Loucy (cell line): ENCODE measurements at regions not wholly inside any gene's neighbourhood (a gene's known extent, or its start where the extent isn't known, plus 50 kb on each side); places are given as distances from the start of the nearest gene placed in this dataset.

Source experiments
- H2AFZ ChIP-seq: fragments of 200-600 bp; sonication (generic); 2 replicates; pipeline ENCODE4 v1.6.0; 2016; ENCODE audit warnings: antibody characterized with exemption, mild to moderate bottlenecking, low read length, moderate library complexity
- H3F3A ChIP-seq: fragments of 200-600 bp; 2 replicates; pipeline ENCODE4 v1.6.0; 2016; ENCODE audit warnings: antibody characterized with exemption, low read depth, mild to moderate bottlenecking
- H3K27me3 ChIP-seq: fragments of 200-600 bp; sonication (generic); 2 replicates; pipeline ENCODE4 v1.6.1; 2014; ENCODE audit warnings: low read length, mild to moderate bottlenecking; ENCODE audit not compliant: insufficient read depth, poor library complexity, severe bottlenecking
- H3K36me3 ChIP-seq: fragments of 200-600 bp; sonication (generic); 2 replicates; pipeline ENCODE4 v1.6.1; 2016; ENCODE audit warnings: low read length; ENCODE audit not compliant: insufficient read depth
- H3K4me1 ChIP-seq: fragments of 200-600 bp; sonication (generic); 2 replicates; pipeline ENCODE4 v1.5.1; 2014; ENCODE audit warnings: low read length, mild to moderate bottlenecking; ENCODE audit not compliant: insufficient read depth, poor library complexity, severe bottlenecking
- H3K4me2 ChIP-seq: fragments of 200-600 bp; sonication (generic); 2 replicates; pipeline ENCODE4 v1.6.0; 2014; ENCODE audit warnings: antibody characterized with exemption, low read length, low read depth, mild to moderate bottlenecking; ENCODE audit not compliant: poor library complexity, severe bottlenecking
- H3K4me3 ChIP-seq: fragments of 200-600 bp; sonication (generic); 2 replicates; pipeline ENCODE4 v1.5.1; 2014; ENCODE audit warnings: low read length, mild to moderate bottlenecking, mixed read lengths; ENCODE audit not compliant: poor library complexity, severe bottlenecking
- H3K79me2 ChIP-seq: fragments of 200-600 bp; sonication (generic); 2 replicates; pipeline ENCODE4 v1.6.1; 2014; ENCODE audit warnings: low read length; ENCODE audit not compliant: insufficient read depth
- H3K9ac ChIP-seq: fragments of 200-600 bp; sonication (generic); 2 replicates; pipeline ENCODE4 v1.6.0; 2014; ENCODE audit warnings: mild to moderate bottlenecking, low read depth, low read length, moderate library complexity; ENCODE audit not compliant: poor library complexity, severe bottlenecking
- H3K9me2 ChIP-seq: fragments of 200-600 bp; sonication (generic); replicated peaks from 2 replicates; pipeline ENCODE4 v1.6.1; 2016; ENCODE audit warnings: low read depth, low read length, mixed read lengths
- H3K9me3 ChIP-seq: fragments of 200-600 bp; sonication (generic); 2 replicates; pipeline ENCODE4 v1.6.1; 2014; ENCODE audit warnings: mild to moderate bottlenecking, antibody characterized with exemption, low read length, low read depth; ENCODE audit not compliant: insufficient read depth
- H4K20me1 ChIP-seq: fragments of 200-600 bp; sonication (generic); 2 replicates; pipeline ENCODE4 v1.6.0; 2014; ENCODE audit warnings: antibody characterized with exemption, low read length, mild to moderate bottlenecking; ENCODE audit not compliant: insufficient read depth, poor library complexity, severe bottlenecking
- CTCF ChIP-seq: fragments of 200-600 bp; sonication (generic); conservative IDR thresholded peaks from 2 replicates; pipeline ENCODE4 v1.5.1; 2014; ENCODE audit warnings: mild to moderate bottlenecking, antibody characterized with exemption, low read length
- EZH2phosphoT487 ChIP-seq: fragments of 200-600 bp; IDR thresholded peaks from 2 replicates; pipeline ENCODE4 v1.6.1; 2018; ENCODE audit warnings: antibody characterized with exemption, mild to moderate bottlenecking, moderate library complexity, borderline replicate concordance

GRCh38 chr18:55031979-55032378, 72.7 kb upstream of the CCDC68 start:
- no peaks in the 10 kb centered on the region for H3K4me1 ChIP-seq
- TF ChIP-seq EZH2phosphoT487 (no peak), CTCF (no peak)
- H4K20me1 ChIP-seq, result no peaks in the 10 kb centered on the region
- H3K4me2 ChIP-seq, result no peak overlapping the region
- no peak overlapping the region for H3K9ac ChIP-seq
- H3K79me2 ChIP-seq, result no peaks in the 10 kb centered on the region
- no peaks in the 10 kb centered on the region for H3K9me3 ChIP-seq
- H3K36me3 ChIP-seq, result no peaks in the 10 kb centered on the region
- no peak overlapping the region for H3K4me3 ChIP-seq
- H3K9me2 ChIP-seq, result no peaks in the 10 kb centered on the region
- H3F3A ChIP-seq, result no peaks in the 10 kb centered on the region
- no peaks in the 10 kb centered on the region for H3K27me3 ChIP-seq
- H2AFZ ChIP-seq, result no peak overlapping the region

GRCh38 chr18:55031576-55031975, 72.3 kb upstream of the CCDC68 start:
- Histone ChIP-seq H3K9me3 (no peaks in the 10 kb centered on the region), H2AFZ (no peak overlapping the region), H3K9ac (no peak overlapping the region), H3K4me3 (no peak overlapping the region), H3K4me1 (no peaks in the 10 kb centered on the region), H3K4me2 (no peak overlapping the region), H3K27me3 (no peaks in the 10 kb centered on the region), H3K36me3 (no peaks in the 10 kb centered on the region), H3K9me2 (no peaks in the 10 kb centered on the region), H3K79me2 (no peaks in the 10 kb centered on the region), H3F3A (no peaks in the 10 kb centered on the region), H4K20me1 (no peaks in the 10 kb centered on the region)
- TF ChIP-seq EZH2phosphoT487 (no peak), CTCF (no peak)

DNA sequence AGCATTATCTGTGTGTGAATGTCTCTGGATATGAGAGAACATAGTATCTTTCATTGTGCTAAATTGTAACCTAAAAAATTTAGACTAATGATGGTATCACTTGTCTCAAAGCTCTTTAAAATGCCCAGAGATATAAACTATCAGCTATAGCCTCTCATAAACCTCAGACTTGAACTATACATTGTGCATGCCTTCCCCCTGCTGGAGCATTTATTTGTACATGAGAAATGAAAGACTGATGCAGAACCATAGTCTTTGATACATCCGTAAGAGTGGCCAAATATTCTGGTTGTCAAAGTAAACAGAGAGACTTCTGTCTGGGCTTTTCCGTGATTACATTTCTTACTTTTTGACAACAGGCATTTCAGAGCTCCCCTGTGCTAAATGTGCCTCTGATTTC, 71.9 kb upstream of the CCDC68 start:
- Histone ChIP-seq H3F3A (no peaks in the 10 kb centered on the region), H3K27me3 (no peaks in the 10 kb centered on the region), H3K9me3 (no peaks in the 10 kb centered on the region), H3K79me2 (no peaks in the 10 kb centered on the region), H3K9ac (no peak overlapping the region), H3K4me3 (no peak overlapping the region), H3K36me3 (no peaks in the 10 kb centered on the region), H3K4me1 (no peaks in the 10 kb centered on the region), H4K20me1 (no peaks in the 10 kb centered on the region), H3K4me2 (no peak overlapping the region), H2AFZ (no peak overlapping the region), H3K9me2 (no peaks in the 10 kb centered on the region)
- TF ChIP-seq EZH2phosphoT487, result no peak
- TF ChIP-seq CTCF, result 0 out of 2 replicates have a peak, but pooled peaks have one; percentile 21
